Neural progenitor cell (in vitro differentiated cells): ENCODE measurements at regions not wholly inside any gene's neighbourhood (a gene's known extent, or its start where the extent isn't known, plus 50 kb on each side); places are given as distances from the start of the nearest gene placed in this dataset.

Experiments
- CTCF ChIP-seq: fragments of 200-600 bp; sonication (generic); IDR thresholded peaks from 2 replicates; pipeline ENCODE4 v1.5.1; 2017; ENCODE audit warnings: antibody characterized with exemption, mild to moderate bottlenecking
- EZH2 ChIP-seq: fragments of 200-600 bp; sonication (generic); IDR thresholded peaks from 2 replicates; pipeline ENCODE4 v1.6.1; 2017; ENCODE audit warnings: antibody characterized with exemption, mild to moderate bottlenecking, moderate library complexity
- EZH2phosphoT487 ChIP-seq: fragments of 200-600 bp; sonication (generic); IDR thresholded peaks from 2 replicates; pipeline ENCODE4 v1.6.1; 2017; ENCODE audit warnings: antibody characterized with exemption

GRCh38 chr7:118664498-118664897 is 440.0 kb downstream of the ANKRD7 start:
- TF ChIP-seq CTCF, result no peak
- no peak for TF ChIP-seq EZH2
- TF ChIP-seq EZH2phosphoT487, result no peak
